NCI-H1694 (cell line): ENCODE measurements at regions not wholly inside any gene's neighbourhood (a gene's known extent, or its start where the extent isn't known, plus 50 kb on each side); places are given as distances from the start of the nearest gene placed in this dataset.

Experiments
- DNase-seq: peaks from one replicate; lab custom pipeline; 2025; lab: John Stamatoyannopoulos, UW

GRCh38 chr9:13896922-13897835 is 416.8 kb downstream of the NFIB start:
- no peak for DNase-seq

- DNase-seq: no peak
Observed at GRCh38 chr9:13896047-13896446, 417.9 kb downstream of the NFIB start.

- no peak for DNase-seq
Observed at GRCh38 chr9:13885258-13885657, 428.7 kb downstream of the NFIB start.

GRCh38 chr9:13879981-13880380 is 434.0 kb downstream of the NFIB start:
- no peak for DNase-seq

GRCh38 chr9:13879011-13879410 is 434.9 kb downstream of the NFIB start:
- DNase-seq: no peak

GRCh38 chr9:13878241-13878711 is 435.7 kb downstream of the NFIB start:
- DNase-seq: no peak

GRCh38 chr9:13876741-13877140 is 437.2 kb downstream of the NFIB start:
- no peak for DNase-seq

GRCh38 chr9:13873203-13873602 is 440.7 kb downstream of the NFIB start:
- DNase-seq: no peak

GRCh38 chr9:13868336-13868735 is 445.6 kb downstream of the NFIB start:
- no peak for DNase-seq

GRCh38 chr9:13865869-13866268 is 448.1 kb downstream of the NFIB start:
- no peak for DNase-seq

GRCh38 chr9:13863112-13863511 is 450.8 kb downstream of the NFIB start:
- DNase-seq: no peak

- no peak for DNase-seq
Observed at GRCh38 chr9:13862654-13863053, 451.3 kb downstream of the NFIB start.

GRCh38 chr9:13860946-13861640 is 452.8 kb downstream of the NFIB start:
- DNase-seq: no peak

- DNase-seq: no peak
Observed at GRCh38 chr9:13860019-13860418, 453.9 kb downstream of the NFIB start.

GRCh38 chr9:13857521-13857920 is 456.4 kb downstream of the NFIB start:
- no peak for DNase-seq

- no peak for DNase-seq
Observed at GRCh38 chr9:13847270-13847669, 466.7 kb downstream of the NFIB start.

- DNase-seq: no peak
Observed at GRCh38 chr9:13845460-13845859, 468.5 kb downstream of the NFIB start.

- no peak for DNase-seq
Observed at GRCh38 chr9:13841746-13842462, 472.0 kb downstream of the NFIB start.

- DNase-seq: no peak
Observed at GRCh38 chr9:13832446-13832845, 481.5 kb downstream of the NFIB start.

GRCh38 chr9:13823026-13823425 is 490.9 kb downstream of the NFIB start:
- no peak for DNase-seq

- no peak for DNase-seq
Observed at GRCh38 chr9:13817754-13818278, 496.1 kb downstream of the NFIB start.

GRCh38 chr9:13816837-13817236 is 497.1 kb downstream of the NFIB start:
- DNase-seq: no peak
